HG03097 (cell line): ENCODE measurements at regions not wholly inside any gene's neighbourhood (a gene's known extent, or its start where the extent isn't known, plus 50 kb on each side); places are given as distances from the start of the nearest gene placed in this dataset.

Source experiments
- ATAC-seq: cut with Tn5 transposase; IDR thresholded peaks from one replicate; pipeline ENCODE4 v1.9.1; 2021; ENCODE audit not compliant: unreplicated experiment, low FRiP score

GRCh38 chr20:60486937-60487336, 528.7 kb downstream of the CDH26 start:
- ATAC-seq = no peak

- no peak for ATAC-seq
Measured at GRCh38 chr20:60490217-60491050, 532.2 kb downstream of the CDH26 start.

GRCh38 chr20:60491051-60491581, 532.9 kb downstream of the CDH26 start:
- ATAC-seq = no peak

GRCh38 chr20:60494476-60494875, 536.3 kb downstream of the CDH26 start:
- no peak for ATAC-seq

- ATAC-seq = no peak
Measured at GRCh38 chr20:60497298-60498035, 539.2 kb downstream of the CDH26 start.

- ATAC-seq = no peak
Measured at GRCh38 chr20:60500038-60500701, 541.9 kb downstream of the CDH26 start.

GRCh38 chr20:60501048-60501447, 542.8 kb downstream of the CDH26 start:
- no peak for ATAC-seq

- no peak for ATAC-seq
Measured at GRCh38 chr20:60502881-60503280, 544.7 kb downstream of the CDH26 start.

- no peak for ATAC-seq
Measured at GRCh38 chr20:60505423-60505822, 547.2 kb downstream of the CDH26 start.

GRCh38 chr20:60506061-60506460, 547.8 kb downstream of the CDH26 start:
- no peak for ATAC-seq

- ATAC-seq = no peak
Measured at GRCh38 chr20:60507087-60507694, 549.0 kb downstream of the CDH26 start.

GRCh38 chr20:60509407-60509806, 551.2 kb downstream of the CDH26 start:
- no peak for ATAC-seq

GRCh38 chr20:60510356-60510755, 552.1 kb downstream of the CDH26 start:
- ATAC-seq = no peak

- ATAC-seq = no peak
Measured at GRCh38 chr20:60512443-60512842, 554.2 kb downstream of the CDH26 start.

GRCh38 chr20:60513141-60513540, 554.9 kb downstream of the CDH26 start:
- ATAC-seq = no peak

- ATAC-seq = no peak
Measured at GRCh38 chr20:60516442-60516841, 558.2 kb downstream of the CDH26 start.

- no peak for ATAC-seq
Measured at GRCh38 chr20:60518022-60518421, 559.8 kb downstream of the CDH26 start.

GRCh38 chr20:60525397-60525796, 567.2 kb downstream of the CDH26 start:
- ATAC-seq = no peak

GRCh38 chr20:60527656-60528055, 569.4 kb downstream of the CDH26 start:
- no peak for ATAC-seq

GRCh38 chr20:60528141-60528540, 569.9 kb downstream of the CDH26 start:
- ATAC-seq = no peak

GRCh38 chr20:60529149-60529548, 570.9 kb downstream of the CDH26 start:
- no peak for ATAC-seq
